WI38 (cell line): ENCODE measurements at regions not wholly inside any gene's neighbourhood (a gene's known extent, or its start where the extent isn't known, plus 50 kb on each side); places are given as distances from the start of the nearest gene placed in this dataset.
A peak's percentile ranks its signal among the peaks of the same experiment; 100 is the strongest.

ENCODE experiments used
- H3K4me3 ChIP-seq: 2 replicates; pipeline ENCODE4 v1.5.1; 2011; ENCODE audit warnings: low read depth, mild to moderate bottlenecking, control low read depth, low read length
- CTCF ChIP-seq: IDR thresholded peaks from 2 replicates; pipeline ENCODE4 v1.5.1; 2012; ENCODE audit warnings: low read depth, mild to moderate bottlenecking, control low read depth, low read length

DNA sequence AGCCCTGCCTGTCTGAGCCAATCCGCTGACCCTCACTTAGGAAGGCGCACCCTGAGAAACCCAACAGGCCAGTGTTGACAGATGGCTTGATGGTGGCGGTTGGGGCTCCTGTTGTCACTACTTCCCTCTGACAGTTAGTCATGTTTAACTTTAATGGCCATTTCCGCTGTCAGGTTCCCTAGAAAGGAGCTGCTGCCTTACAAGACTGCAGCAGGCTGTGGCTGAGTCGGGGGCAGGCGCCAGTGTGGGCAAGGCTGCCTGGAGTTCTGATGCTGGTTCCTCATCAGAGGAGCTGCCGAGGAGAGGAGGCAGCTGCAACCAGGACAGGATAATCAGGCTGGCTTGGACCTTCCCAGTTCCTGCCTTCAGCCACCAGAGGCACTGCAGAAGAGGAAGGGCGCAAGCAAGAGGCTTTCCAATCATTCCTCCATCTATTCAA, 223.2 kb upstream of the DYNLRB2 start:
- peak; percentile 70 for TF ChIP-seq CTCF
- H3K4me3 ChIP-seq = no peak overlapping the region

DNA sequence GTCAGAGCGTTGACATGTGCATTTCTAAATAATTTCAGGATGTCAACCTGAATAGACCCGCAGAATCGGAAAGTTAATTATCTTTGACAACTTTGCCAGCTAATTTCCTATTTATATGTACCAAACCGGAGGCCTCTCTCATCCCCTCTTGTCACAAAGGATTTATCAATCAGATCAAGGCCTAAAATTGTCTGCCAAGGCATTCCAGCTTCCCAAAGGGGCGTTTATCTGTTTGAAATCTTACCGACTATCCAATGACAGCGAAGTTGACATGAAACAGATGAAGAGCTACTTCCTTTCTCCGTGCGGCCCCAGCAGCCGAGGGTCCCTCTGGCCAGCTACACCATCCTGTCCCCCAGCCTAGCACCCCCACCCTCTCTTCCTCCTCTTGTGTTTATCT, 223.7 kb upstream of the DYNLRB2 start:
- TF ChIP-seq CTCF = no peak
- H3K4me3 ChIP-seq = no peak overlapping the region

DNA sequence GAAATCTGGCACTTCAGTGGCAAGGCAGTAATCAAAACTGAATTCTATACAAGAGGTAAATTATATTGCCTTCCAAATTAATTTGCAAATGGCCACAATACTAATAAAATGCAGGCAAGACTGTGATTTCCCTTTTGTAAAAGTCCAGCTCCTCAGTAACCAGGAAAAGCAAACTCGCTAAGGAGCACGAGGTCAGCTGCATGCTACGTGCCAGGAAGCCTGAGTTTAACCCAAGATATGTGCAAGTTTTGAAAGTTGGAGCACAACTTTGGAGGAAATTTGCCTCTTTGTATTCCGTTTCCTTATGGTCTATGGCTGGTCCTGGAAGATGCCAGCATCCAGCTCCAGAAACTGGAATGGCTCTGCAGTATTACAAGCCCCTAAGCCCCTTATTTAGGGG, 226.8 kb upstream of the DYNLRB2 start:
- H3K4me3 ChIP-seq = no peak overlapping the region
- no peak for TF ChIP-seq CTCF

DNA sequence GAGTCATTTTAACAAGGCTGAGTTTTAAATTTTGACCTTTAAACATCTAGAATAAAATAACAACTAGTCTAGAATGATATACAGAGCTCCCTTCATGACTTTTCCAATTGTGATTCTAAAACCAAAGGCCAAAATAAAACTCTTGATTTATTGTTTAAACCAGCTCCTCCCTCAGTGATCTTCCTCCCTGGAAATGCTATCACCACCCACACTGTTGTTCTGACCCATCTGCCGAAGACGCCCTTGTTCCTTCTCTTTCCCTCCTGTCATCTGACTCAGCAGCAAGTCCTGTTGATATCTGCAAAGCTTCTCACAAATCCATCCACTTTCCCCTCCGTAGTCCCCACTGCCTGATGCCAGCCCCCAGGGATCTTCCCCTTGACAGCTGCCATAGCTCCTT, 231.6 kb upstream of the DYNLRB2 start:
- TF ChIP-seq CTCF = no peak
- no peak overlapping the region for H3K4me3 ChIP-seq

GRCh38 chr16:80305410-80305809, 235.4 kb upstream of the DYNLRB2 start:
- no peak for TF ChIP-seq CTCF
- no peak overlapping the region for H3K4me3 ChIP-seq

DNA sequence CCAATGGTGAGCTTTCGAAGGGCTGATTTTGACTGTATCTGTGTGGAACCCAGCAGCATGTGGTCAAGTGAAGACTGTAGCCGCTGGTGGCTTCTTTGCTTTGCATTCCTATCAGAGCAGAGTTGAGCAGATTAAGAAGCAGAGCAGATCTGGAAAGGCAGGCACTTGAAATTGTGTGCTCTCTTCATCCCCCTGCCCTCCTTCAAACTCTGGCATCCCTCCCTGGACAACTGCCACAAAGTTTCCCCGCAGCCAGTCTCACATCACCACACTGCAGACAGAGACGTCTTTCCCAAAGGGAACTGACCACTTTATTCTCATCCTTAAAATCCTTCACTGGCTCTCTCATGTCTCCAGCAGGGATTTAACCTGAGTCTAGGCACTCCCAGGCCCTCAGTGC, 237.1 kb upstream of the DYNLRB2 start:
- no peak overlapping the region for H3K4me3 ChIP-seq
- no peak for TF ChIP-seq CTCF

DNA sequence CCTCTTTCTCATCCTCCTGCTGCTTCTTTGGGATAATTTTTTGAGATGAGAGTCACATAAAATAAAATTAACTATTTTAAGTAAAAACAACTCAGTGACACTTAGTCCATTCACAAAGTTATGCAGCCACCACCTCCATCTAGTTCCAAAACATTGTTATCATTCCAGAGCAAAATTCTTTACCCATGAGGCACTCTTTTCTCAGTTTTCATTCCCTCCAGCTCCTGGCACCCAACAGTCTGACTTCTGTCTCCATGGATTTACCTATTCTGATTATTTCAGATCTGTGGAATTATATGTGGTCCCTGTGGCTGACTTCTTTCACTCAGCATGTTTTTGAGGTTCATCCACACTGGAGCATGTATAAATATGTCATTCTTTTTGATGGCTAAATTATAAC, 239.9 kb upstream of the DYNLRB2 start:
- TF ChIP-seq CTCF = no peak
- H3K4me3 ChIP-seq = no peak overlapping the region
